Gastroesophageal sphincter (tissue), 3 donors: ENCODE measurements at regions not wholly inside any gene's neighbourhood (a gene's known extent, or its start where the extent isn't known, plus 50 kb on each side); places are given as distances from the start of the nearest gene placed in this dataset.

Source experiments
- POLR2A ChIP-seq, 2 donors: fragments of 450-650 bp; IDR thresholded peaks; one replicate each; pipeline ENCODE4 v1.6.1; 2017; ENCODE audit warnings: antibody characterized with exemption in 2 of 2, mild to moderate bottlenecking in 2 of 2, moderate library complexity in 1 of 2
- POLR2AphosphoS5 ChIP-seq: sonication (generic); formaldehyde crosslinking; IDR thresholded peaks from one replicate; pipeline ENCODE4 v1.6.1; 2017; ENCODE audit warnings: antibody characterized with exemption
- TF ChIP-seq, protein P1 (sequence below), 4 experiments: fragments of 200-600 bp in 2 of 4; fragments of 450-650 bp in 2 of 4; sonication (generic) in 1 of 4; IDR thresholded peaks; one replicate each; pipeline ENCODE4 v1.5.1; 2017 to 2019; ENCODE audit warnings: antibody characterized with exemption in 4 of 4, mild to moderate bottlenecking in 2 of 4, moderate library complexity in 2 of 4

DNA sequence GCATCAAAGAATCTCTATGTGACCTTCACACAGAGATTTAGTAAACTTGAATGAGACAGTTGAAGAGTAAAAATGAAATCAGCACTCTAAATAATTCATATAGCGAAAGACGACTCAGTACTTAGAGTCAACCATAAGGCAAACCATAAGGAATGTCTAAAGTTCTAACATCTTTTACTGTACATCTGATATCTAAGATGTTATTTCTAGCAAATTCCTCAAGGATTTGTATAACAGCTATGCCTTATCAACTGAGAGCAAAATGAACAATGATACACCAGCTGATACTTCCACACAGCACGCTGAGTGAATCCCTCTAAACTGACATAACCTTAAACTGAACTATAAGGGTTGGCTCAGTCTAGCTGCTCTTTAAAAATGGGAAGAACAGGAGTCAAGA lies 760.3 kb downstream of the EFNA5 start:
- TF ChIP-seq, protein P1, sequence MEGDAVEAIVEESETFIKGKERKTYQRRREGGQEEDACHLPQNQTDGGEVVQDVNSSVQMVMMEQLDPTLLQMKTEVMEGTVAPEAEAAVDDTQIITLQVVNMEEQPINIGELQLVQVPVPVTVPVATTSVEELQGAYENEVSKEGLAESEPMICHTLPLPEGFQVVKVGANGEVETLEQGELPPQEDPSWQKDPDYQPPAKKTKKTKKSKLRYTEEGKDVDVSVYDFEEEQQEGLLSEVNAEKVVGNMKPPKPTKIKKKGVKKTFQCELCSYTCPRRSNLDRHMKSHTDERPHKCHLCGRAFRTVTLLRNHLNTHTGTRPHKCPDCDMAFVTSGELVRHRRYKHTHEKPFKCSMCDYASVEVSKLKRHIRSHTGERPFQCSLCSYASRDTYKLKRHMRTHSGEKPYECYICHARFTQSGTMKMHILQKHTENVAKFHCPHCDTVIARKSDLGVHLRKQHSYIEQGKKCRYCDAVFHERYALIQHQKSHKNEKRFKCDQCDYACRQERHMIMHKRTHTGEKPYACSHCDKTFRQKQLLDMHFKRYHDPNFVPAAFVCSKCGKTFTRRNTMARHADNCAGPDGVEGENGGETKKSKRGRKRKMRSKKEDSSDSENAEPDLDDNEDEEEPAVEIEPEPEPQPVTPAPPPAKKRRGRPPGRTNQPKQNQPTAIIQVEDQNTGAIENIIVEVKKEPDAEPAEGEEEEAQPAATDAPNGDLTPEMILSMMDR (IDR thresholded peaks at IDR 0.05), result no peak
- no peak for TF ChIP-seq POLR2AphosphoS5
- TF ChIP-seq POLR2A (IDR thresholded peaks at IDR 0.05), result no peak
